Smooth muscle cell (in vitro differentiated cells): ENCODE measurements at regions not wholly inside any gene's neighbourhood (a gene's known extent, or its start where the extent isn't known, plus 50 kb on each side); places are given as distances from the start of the nearest gene placed in this dataset.

Experiments
- DNase-seq: peaks from one replicate; lab custom pipeline; 2025; ENCODE audit not compliant: unreplicated experiment; lab: John Stamatoyannopoulos, UW
- H2AFZ ChIP-seq: fragments of 200-600 bp; sonication (generic); 2 replicates; pipeline ENCODE4 v1.6.0; 2016; ENCODE audit warnings: antibody characterized with exemption, low read depth, mild to moderate bottlenecking
- H3F3A ChIP-seq: fragments of 200-600 bp; sonication (generic); 2 replicates; pipeline ENCODE4 v1.6.0; 2017; ENCODE audit warnings: antibody characterized with exemption, low read depth
- H3K27ac ChIP-seq: fragments of 200-600 bp; sonication (generic); 2 replicates; pipeline ENCODE4 v1.5.1; 2016; ENCODE audit warnings: low read depth, mild to moderate bottlenecking
- H3K27me3 ChIP-seq: fragments of 200-600 bp; sonication (generic); 2 replicates; pipeline ENCODE4 v1.6.1; 2016; ENCODE audit warnings: low read depth, mild to moderate bottlenecking
- H3K36me3 ChIP-seq: fragments of 200-600 bp; sonication (generic); 2 replicates; pipeline ENCODE4 v1.5.1; 2016; ENCODE audit warnings: low read depth
- H3K4me1 ChIP-seq: fragments of 200-600 bp; sonication (generic); 2 replicates; pipeline ENCODE4 v1.5.1; 2016; ENCODE audit warnings: low read depth
- H3K4me2 ChIP-seq: fragments of 200-600 bp; sonication (generic); 2 replicates; pipeline ENCODE4 v1.6.0; 2016; ENCODE audit warnings: mild to moderate bottlenecking
- H3K4me3 ChIP-seq: fragments of 200-600 bp; sonication (generic); 2 replicates; pipeline ENCODE4 v1.5.1; 2016; ENCODE audit warnings: mild to moderate bottlenecking
- H3K79me2 ChIP-seq: fragments of 200-600 bp; sonication (generic); 2 replicates; pipeline ENCODE4 v1.6.0; 2016; ENCODE audit warnings: low read depth, mild to moderate bottlenecking
- H3K9ac ChIP-seq: fragments of 200-600 bp; sonication (generic); 2 replicates; pipeline ENCODE4 v1.6.0; 2016; ENCODE audit warnings: low read depth
- H3K9me3 ChIP-seq: fragments of 200-600 bp; sonication (generic); replicated peaks from 2 replicates; pipeline ENCODE4 v1.5.1; 2016; ENCODE audit warnings: low read depth
- H4K20me1 ChIP-seq: fragments of 200-600 bp; sonication (generic); 2 replicates; pipeline ENCODE4 v1.6.0; 2016; ENCODE audit warnings: low read depth
- WGBS: methylation state at CpG from one replicate; pipeline ENCODE4 v1.1.7; 2016; ENCODE audit warnings: low lambda C conversion rate; 5-methylcytosine and 5-hydroxymethylcytosine counted together
- TF ChIP-seq, protein P1 (sequence below): fragments of 200-600 bp; sonication (generic); IDR thresholded peaks from 2 replicates; pipeline ENCODE4 v1.5.1; 2017; ENCODE audit warnings: borderline replicate concordance, mild to moderate bottlenecking, antibody characterized with exemption; ENCODE audit not compliant: insufficient read depth, poor library complexity, severe bottlenecking

DNA sequence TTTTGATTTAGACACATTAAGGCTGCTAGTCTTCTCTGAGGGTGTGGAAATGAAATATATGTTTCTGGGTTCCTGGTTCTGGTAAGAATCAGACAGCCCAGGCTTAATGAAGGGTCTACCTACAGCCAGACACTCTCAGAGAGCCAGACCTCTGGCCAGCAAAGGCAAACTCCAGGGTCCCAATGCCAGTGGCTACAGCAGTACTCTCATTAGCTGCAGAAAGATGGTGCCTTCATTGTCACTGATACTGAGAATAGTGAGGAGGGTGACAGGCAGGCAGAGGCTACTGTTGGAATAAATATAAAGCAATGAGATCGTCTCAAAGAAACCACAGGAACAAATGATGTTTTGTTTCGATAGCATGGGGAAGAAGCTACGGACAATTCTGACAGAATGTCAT lies 437.6 kb downstream of the GPM6A start:
- H4K20me1 ChIP-seq = no peaks in the 10 kb centered on the region
- no peak for DNase-seq
- TF ChIP-seq, protein P1, sequence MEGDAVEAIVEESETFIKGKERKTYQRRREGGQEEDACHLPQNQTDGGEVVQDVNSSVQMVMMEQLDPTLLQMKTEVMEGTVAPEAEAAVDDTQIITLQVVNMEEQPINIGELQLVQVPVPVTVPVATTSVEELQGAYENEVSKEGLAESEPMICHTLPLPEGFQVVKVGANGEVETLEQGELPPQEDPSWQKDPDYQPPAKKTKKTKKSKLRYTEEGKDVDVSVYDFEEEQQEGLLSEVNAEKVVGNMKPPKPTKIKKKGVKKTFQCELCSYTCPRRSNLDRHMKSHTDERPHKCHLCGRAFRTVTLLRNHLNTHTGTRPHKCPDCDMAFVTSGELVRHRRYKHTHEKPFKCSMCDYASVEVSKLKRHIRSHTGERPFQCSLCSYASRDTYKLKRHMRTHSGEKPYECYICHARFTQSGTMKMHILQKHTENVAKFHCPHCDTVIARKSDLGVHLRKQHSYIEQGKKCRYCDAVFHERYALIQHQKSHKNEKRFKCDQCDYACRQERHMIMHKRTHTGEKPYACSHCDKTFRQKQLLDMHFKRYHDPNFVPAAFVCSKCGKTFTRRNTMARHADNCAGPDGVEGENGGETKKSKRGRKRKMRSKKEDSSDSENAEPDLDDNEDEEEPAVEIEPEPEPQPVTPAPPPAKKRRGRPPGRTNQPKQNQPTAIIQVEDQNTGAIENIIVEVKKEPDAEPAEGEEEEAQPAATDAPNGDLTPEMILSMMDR = no peak
- no peaks in the 10 kb centered on the region for H3K4me1 ChIP-seq
- H3F3A ChIP-seq = no peaks in the 10 kb centered on the region
- no peak overlapping the region for H3K4me2 ChIP-seq
- H3K9ac ChIP-seq = no peak overlapping the region
- H3K27ac ChIP-seq = no peak overlapping the region
- H2AFZ ChIP-seq = no peak overlapping the region
- no peaks in the 10 kb centered on the region for H3K79me2 ChIP-seq
- 97% methylated on average over 3 of the region's 3 CpGs for WGBS
- no peaks in the 10 kb centered on the region for H3K27me3 ChIP-seq
- H3K9me3 ChIP-seq = no peaks in the 10 kb centered on the region
- no peaks in the 10 kb centered on the region for H3K36me3 ChIP-seq
- no peak overlapping the region for H3K4me3 ChIP-seq

DNA sequence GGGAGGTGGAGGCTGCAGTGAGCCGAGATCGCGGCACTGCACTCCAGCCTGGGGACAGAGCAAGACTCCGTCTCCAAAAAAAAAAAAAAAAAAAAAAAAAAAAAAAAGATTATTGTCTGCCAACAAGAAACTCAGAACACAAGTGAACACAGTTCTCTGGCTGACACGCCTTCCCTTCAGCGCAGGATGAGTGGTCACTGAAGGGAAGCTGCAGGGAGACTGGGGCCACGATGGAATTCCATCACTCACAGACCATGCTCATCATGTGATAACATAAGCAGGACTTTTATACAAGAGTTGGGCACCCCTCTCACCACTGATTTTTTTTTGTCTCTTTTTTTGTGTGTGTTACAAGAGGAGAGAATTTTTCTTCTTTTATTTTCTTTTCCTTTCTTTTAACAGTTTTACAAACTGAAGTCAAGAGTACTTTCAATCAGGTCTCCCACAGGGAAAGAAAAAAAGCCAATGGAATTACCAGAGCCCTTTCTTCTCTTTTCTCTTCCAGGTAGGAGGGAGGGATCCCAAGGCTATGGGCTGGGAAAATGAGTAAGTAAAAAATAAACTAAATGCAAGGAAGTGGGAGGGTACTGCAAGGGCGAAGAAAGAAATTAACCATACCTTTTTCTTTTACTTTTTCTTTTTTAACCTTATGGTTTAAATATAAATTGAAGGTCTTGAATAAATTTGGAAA lies 435.6 kb downstream of the GPM6A start:
- no peak overlapping the region for H3K9ac ChIP-seq
- no peaks in the 10 kb centered on the region for H3K36me3 ChIP-seq
- H3F3A ChIP-seq = no peaks in the 10 kb centered on the region
- no peaks in the 10 kb centered on the region for H4K20me1 ChIP-seq
- no peak overlapping the region for H3K27ac ChIP-seq
- TF ChIP-seq, protein P1 = no peak
- no peak for DNase-seq
- no peak overlapping the region for H3K4me2 ChIP-seq
- H3K9me3 ChIP-seq = no peaks in the 10 kb centered on the region
- H3K27me3 ChIP-seq = no peaks in the 10 kb centered on the region
- H2AFZ ChIP-seq = no peak overlapping the region
- no peaks in the 10 kb centered on the region for H3K79me2 ChIP-seq
- no peak overlapping the region for H3K4me3 ChIP-seq
- no peaks in the 10 kb centered on the region for H3K4me1 ChIP-seq
- WGBS = 88% methylated on average over 4 of the region's 8 CpGs

DNA sequence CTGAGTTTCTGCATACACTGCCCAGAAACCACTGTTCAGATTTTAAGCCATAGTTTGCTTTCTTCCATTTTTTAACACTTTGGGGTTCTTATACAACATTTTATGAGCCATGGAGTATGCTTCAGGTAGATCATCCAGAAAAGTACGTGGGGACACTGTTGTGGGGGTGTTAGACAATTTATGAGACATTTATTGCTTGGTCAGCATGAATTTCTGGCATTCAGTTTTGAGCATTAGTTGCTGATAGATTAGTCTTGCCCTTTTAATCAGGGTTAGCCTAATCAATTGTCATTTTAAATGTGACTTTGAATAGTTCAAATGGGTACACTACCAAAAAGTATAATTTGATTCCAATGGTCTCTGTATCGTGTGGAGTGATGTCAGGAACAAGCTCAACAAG lies 434.9 kb downstream of the GPM6A start:
- H3K4me1 ChIP-seq = no peaks in the 10 kb centered on the region
- H3K4me2 ChIP-seq = no peak overlapping the region
- no peak overlapping the region for H3K27ac ChIP-seq
- no peak overlapping the region for H3K9ac ChIP-seq
- no peak overlapping the region for H2AFZ ChIP-seq
- no peak for DNase-seq
- no peaks in the 10 kb centered on the region for H3F3A ChIP-seq
- H3K4me3 ChIP-seq = no peak overlapping the region
- no peaks in the 10 kb centered on the region for H3K79me2 ChIP-seq
- H3K9me3 ChIP-seq = no peaks in the 10 kb centered on the region
- no peaks in the 10 kb centered on the region for H4K20me1 ChIP-seq
- WGBS = 77% methylated on average over 2 of the region's 2 CpGs
- no peaks in the 10 kb centered on the region for H3K36me3 ChIP-seq
- TF ChIP-seq, protein P1 = no peak
- no peaks in the 10 kb centered on the region for H3K27me3 ChIP-seq

DNA sequence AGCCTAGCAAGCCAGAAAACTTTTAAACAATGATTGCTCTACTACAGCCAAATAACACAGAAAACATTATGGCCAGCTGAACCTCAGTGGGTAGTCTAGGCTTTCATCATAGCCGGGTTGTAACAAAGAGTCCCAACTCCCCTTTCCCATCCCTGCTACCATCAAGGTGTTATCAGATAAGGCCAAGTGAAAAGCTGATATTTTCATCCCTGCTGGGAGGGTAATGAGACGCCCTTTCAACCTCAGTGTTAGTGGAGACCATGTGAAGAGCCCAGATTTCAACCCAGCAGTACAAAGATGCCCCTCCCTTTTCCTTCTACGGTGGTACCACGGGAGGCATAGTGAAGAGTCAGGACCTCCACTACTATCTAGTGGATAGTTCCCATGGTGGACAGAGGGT lies 433.7 kb downstream of the GPM6A start:
- no peak overlapping the region for H3K4me2 ChIP-seq
- H3K27me3 ChIP-seq = no peaks in the 10 kb centered on the region
- TF ChIP-seq, protein P1 = no peak
- no peaks in the 10 kb centered on the region for H3K9me3 ChIP-seq
- H3K9ac ChIP-seq = no peak overlapping the region
- no peaks in the 10 kb centered on the region for H3F3A ChIP-seq
- DNase-seq = no peak
- no peaks in the 10 kb centered on the region for H3K4me1 ChIP-seq
- 85% methylated on average over 4 of the region's 4 CpGs for WGBS
- no peaks in the 10 kb centered on the region for H3K79me2 ChIP-seq
- no peak overlapping the region for H3K27ac ChIP-seq
- no peaks in the 10 kb centered on the region for H4K20me1 ChIP-seq
- no peak overlapping the region for H3K4me3 ChIP-seq
- no peak overlapping the region for H2AFZ ChIP-seq
- no peaks in the 10 kb centered on the region for H3K36me3 ChIP-seq
